Right lobe of liver (tissue), 6 donors: ENCODE measurements at regions not wholly inside any gene's neighbourhood (a gene's known extent, or its start where the extent isn't known, plus 50 kb on each side); places are given as distances from the start of the nearest gene placed in this dataset.

Source experiments
- ATAC-seq, 4 donors: fragments of 200-7000 bp; cut with Tn5 transposase; one replicate each; pipeline ENCODE4 v1.9.1; 2020; ENCODE audit warnings: mild to moderate bottlenecking in 4 of 4, moderate library complexity in 4 of 4
- DNase-seq, 3 donors: peaks; one replicate each; pipeline ENCODE4 v3.0.0-alpha.2; 2020
- H3K27ac ChIP-seq, 3 donors: fragments of 200-600 bp; one replicate each; pipeline ENCODE4 v1.8.0; 2022
- H3K27me3 ChIP-seq, 2 donors: fragments of 200-600 bp; one replicate each; pipeline ENCODE4 v1.8.0; 2022
- H3K36me3 ChIP-seq, 4 donors: fragments of 200-600 bp; sonication (generic) in 1 of 4; one replicate each; pipeline versions ENCODE4 v1.5.1 to v1.8.0; 2017 to 2022; ENCODE audit warnings: control low read depth in 1 of 4
- H3K4me1 ChIP-seq, 4 donors: fragments of 200-600 bp; sonication (generic) in 1 of 4; one replicate each; pipeline versions ENCODE4 v1.5.1 to v1.8.0; 2017 to 2022; ENCODE audit warnings: control low read depth in 1 of 4
- H3K4me3 ChIP-seq, 3 donors: fragments of 200-600 bp; one replicate each; pipeline ENCODE4 v1.8.0; 2022
- H3K9me3 ChIP-seq, 4 donors: fragments of 200-600 bp; sonication (generic) in 1 of 4; one replicate each; pipeline versions ENCODE4 v1.5.1 to v1.8.0; 2017 to 2022; ENCODE audit warnings: control low read depth in 1 of 4
- POLR2A ChIP-seq: fragments of 450-650 bp; IDR thresholded peaks from one replicate; pipeline ENCODE4 v1.6.1; 2017; ENCODE audit warnings: antibody characterized with exemption, mild to moderate bottlenecking
- WGBS: methylation state at CpG from one replicate; pipeline ENCODE4 v1.1.6; 2018; ENCODE audit warnings: low coverage, low lambda C conversion rate; ENCODE audit not compliant: insufficient coverage; ENCODE audit errors: missing lambda C conversion rate; 5-methylcytosine and 5-hydroxymethylcytosine counted together
- intact Hi-C, 2 donors: fragments of 100-400 bp; cut with DNase I; formaldehyde crosslinking; loops; one replicate each; pipeline versions ENCODE4 v1.11.2 to v1.14.1; 2022
- TF ChIP-seq, protein P1 (sequence below), 4 donors: fragments of 200-600 bp in 3 of 4; fragments of 450-650 bp in 1 of 4; IDR thresholded peaks; one replicate each; pipeline versions ENCODE4 v1.5.1 to v1.8.0; 2016 to 2022; ENCODE audit warnings: antibody characterized with exemption in 4 of 4, mild to moderate bottlenecking in 2 of 4
- donor health status: DM: no; HTN: yes; CAD: no.
- donor health status: DM: no; HTN: no; CAD: no.
- donor health status: DM: no; HTN: no; CAD: no.
- donor health status: DM: no; HTN: yes; CAD: no.
- donor health status: DM: no; HTN: yes; CAD: no.

DNA sequence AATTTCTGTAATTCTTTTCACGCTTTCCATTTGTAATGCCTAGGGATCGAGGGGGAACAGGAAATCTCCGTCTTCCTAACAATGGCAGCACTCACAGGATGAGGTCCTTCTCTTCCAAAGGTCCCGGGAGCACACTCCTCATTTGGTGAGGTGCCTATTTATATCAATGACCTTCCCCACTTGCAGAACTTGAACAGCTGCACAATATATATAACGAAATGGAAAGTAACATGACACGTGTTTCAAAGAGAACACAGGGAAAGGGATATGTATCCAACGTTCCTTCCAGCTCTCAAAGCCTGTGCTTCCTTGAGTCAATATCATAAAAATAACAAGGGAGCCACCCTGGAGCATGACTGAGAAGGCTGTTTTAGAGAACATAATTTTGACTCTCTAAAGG lies 78.6 kb upstream of the RBM24 start:
- H3K4me3 ChIP-seq: no peak overlapping the region
- H3K27me3 ChIP-seq: no peaks in the 10 kb centered on the region
- WGBS: 66% methylated on average over 7 of the region's 7 CpGs
- H3K9me3 ChIP-seq: no peaks in the 10 kb centered on the region
- DNase-seq (no peak), ATAC-seq (no peak)
- no peak overlapping the region for H3K27ac ChIP-seq
- no peaks in the 10 kb centered on the region for H3K4me1 ChIP-seq
- intact Hi-C loops: no loop called here
- TF ChIP-seq POLR2A: no peak
- TF ChIP-seq, protein P1, sequence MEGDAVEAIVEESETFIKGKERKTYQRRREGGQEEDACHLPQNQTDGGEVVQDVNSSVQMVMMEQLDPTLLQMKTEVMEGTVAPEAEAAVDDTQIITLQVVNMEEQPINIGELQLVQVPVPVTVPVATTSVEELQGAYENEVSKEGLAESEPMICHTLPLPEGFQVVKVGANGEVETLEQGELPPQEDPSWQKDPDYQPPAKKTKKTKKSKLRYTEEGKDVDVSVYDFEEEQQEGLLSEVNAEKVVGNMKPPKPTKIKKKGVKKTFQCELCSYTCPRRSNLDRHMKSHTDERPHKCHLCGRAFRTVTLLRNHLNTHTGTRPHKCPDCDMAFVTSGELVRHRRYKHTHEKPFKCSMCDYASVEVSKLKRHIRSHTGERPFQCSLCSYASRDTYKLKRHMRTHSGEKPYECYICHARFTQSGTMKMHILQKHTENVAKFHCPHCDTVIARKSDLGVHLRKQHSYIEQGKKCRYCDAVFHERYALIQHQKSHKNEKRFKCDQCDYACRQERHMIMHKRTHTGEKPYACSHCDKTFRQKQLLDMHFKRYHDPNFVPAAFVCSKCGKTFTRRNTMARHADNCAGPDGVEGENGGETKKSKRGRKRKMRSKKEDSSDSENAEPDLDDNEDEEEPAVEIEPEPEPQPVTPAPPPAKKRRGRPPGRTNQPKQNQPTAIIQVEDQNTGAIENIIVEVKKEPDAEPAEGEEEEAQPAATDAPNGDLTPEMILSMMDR (IDR thresholded peaks at IDR 0.05): no peak
- H3K36me3 ChIP-seq: no peaks in the 10 kb centered on the region

DNA sequence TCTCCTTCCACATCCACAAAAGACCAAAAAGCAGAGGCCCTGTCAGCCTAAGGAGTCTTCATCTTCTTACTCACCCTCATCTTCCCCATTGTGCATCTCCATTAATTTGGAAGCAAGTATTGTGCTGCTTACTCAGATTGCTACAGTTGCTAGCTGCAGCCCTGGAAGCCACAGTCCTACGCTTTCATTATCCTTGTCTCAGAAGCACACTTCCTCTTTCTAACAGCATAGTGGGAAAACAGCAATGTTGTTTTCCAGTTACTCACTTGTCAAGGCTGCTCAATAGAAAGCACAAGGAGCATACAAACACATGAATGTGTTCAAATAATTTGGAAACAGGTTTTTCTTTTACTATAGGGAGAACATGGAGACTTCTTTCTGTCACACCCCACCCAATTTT lies 76.6 kb upstream of the RBM24 start:
- 73% methylated on average over 1 of the region's 1 CpG for WGBS
- H3K27ac ChIP-seq: no peak overlapping the region
- H3K36me3 ChIP-seq: no peaks in the 10 kb centered on the region
- intact Hi-C loops: no loop called here
- no peak for TF ChIP-seq POLR2A
- TF ChIP-seq, protein P1 (IDR thresholded peaks at IDR 0.05): no peak
- no peaks in the 10 kb centered on the region for H3K27me3 ChIP-seq
- ATAC-seq (no peak), DNase-seq (no peak)
- no peaks in the 10 kb centered on the region for H3K9me3 ChIP-seq
- H3K4me1 ChIP-seq: no peaks in the 10 kb centered on the region
- no peak overlapping the region for H3K4me3 ChIP-seq

DNA sequence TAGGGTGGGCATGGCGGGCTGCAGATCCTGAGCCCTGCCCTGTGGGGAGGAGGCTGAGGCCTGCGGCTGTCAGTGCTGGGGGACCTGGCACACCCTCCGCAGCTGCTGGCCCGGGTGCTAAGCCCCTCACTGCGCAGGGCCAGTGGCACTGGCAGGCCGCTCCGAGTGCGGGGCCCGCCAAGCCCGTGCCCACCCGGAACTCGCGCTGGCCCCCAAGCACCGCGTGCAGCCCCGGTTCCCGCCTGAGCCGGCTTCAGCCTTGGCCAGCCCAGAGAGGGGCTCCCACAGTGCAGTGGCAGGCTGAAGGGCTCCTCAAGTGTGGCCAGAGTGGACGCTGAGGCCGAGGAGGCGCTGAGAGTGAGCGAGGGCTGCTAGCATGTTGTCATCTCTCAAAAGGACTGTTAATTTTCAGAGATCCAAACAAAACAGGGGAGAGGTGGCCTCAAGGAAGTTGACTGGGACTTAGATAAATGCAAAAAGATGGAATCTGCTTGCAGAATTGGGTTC lies 74.5 kb upstream of the RBM24 start:
- H3K36me3 ChIP-seq: no peaks in the 10 kb centered on the region
- no peaks in the 10 kb centered on the region for H3K27me3 ChIP-seq
- TF ChIP-seq, protein P1 (IDR thresholded peaks at IDR 0.05): no peak
- TF ChIP-seq POLR2A: no peak
- H3K4me1 ChIP-seq: peaks cover 0 to 6% (median 0%) of the 10 kb centered on the region in 4 donors
- no peak overlapping the region for H3K4me3 ChIP-seq
- no peak overlapping the region for H3K27ac ChIP-seq
- 92% methylated on average over 4 of the region's 22 CpGs for WGBS
- no peak for ATAC-seq
- DNase-seq: no peak
- intact Hi-C loops: no loop called here
- no peaks in the 10 kb centered on the region for H3K9me3 ChIP-seq

DNA sequence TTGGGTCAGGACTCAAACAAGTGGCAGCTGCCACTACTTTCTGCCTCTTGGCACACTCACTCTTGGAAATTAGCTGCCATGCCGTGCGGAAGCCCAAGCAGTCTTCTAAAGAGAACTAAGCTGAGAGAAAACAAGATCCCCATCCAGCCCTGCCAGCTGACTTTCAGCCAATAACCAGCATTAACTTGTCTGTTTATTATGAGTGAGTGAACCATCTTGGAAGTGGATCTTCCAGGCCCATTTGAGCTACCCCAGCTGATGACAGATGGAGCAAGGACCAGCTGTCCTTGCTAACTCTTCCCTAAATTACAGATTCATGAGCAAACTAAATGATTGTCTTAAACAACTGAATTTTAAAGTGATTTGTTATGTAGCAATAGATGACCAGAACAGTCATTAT lies 73.9 kb upstream of the RBM24 start:
- DNase-seq: no peak
- intact Hi-C loops: no loop called here

More for the DNA sequence above, 73.9 kb upstream of the RBM24 start:
- TF ChIP-seq, protein P1 (IDR thresholded peaks at IDR 0.05): no peak
- TF ChIP-seq POLR2A: no peak
- H3K36me3 ChIP-seq: no peaks in the 10 kb centered on the region
- H3K4me1 ChIP-seq: peaks cover 0 to 6% (median 0%) of the 10 kb centered on the region in 4 donors
- H3K27ac ChIP-seq: no peak overlapping the region
- ATAC-seq: no peak
- no peak overlapping the region for H3K4me3 ChIP-seq
- H3K27me3 ChIP-seq: no peaks in the 10 kb centered on the region
- WGBS: 100% methylated on average over 1 of the region's 2 CpGs
- no peaks in the 10 kb centered on the region for H3K9me3 ChIP-seq
